Neural progenitor cell (in vitro differentiated cells): ENCODE measurements at regions not wholly inside any gene's neighbourhood (a gene's known extent, or its start where the extent isn't known, plus 50 kb on each side); places are given as distances from the start of the nearest gene placed in this dataset.

Source experiments
- CTCF ChIP-seq: fragments of 200-600 bp; sonication (generic); IDR thresholded peaks from 2 replicates; pipeline ENCODE4 v1.5.1; 2017; ENCODE audit warnings: antibody characterized with exemption, mild to moderate bottlenecking
- EZH2phosphoT487 ChIP-seq: fragments of 200-600 bp; sonication (generic); IDR thresholded peaks from 2 replicates; pipeline ENCODE4 v1.6.1; 2017; ENCODE audit warnings: antibody characterized with exemption

GRCh38 chr3:146783446-146783845, 178.3 kb upstream of the PLSCR5 start:
- TF ChIP-seq EZH2phosphoT487, result no peak
- TF ChIP-seq CTCF, result no peak
